SK-N-SH (cell line): ENCODE measurements at regions not wholly inside any gene's neighbourhood (a gene's known extent, or its start where the extent isn't known, plus 50 kb on each side); places are given as distances from the start of the nearest gene placed in this dataset.

ENCODE experiments used
- CTCF ChIA-PET: fragments of 300-600, 350-600 bp; formaldehyde crosslinking; extraction: SDS; loops from one replicate; lab custom pipeline; 2021; lab: Yijun Ruan, JAX
- POLR2A ChIA-PET: fragments of 350-600 bp; sonication (Branson Sonifier 250); formaldehyde crosslinking; extraction: SDS; loops from one replicate; lab custom pipeline; 2020; ENCODE audit warnings: antibody characterized with exemption, inconsistent platforms; lab: Yijun Ruan, JAX
- DNase-seq: peaks from one replicate; pipeline ENCODE4 v3.0.0; 2012
- H2AFZ ChIP-seq: fragments of 200-600 bp; sonication (generic); 2 replicates; pipeline ENCODE4 v1.8.1; 2016; ENCODE audit warnings: antibody characterized with exemption, mild to moderate bottlenecking, low read depth
- H3F3A ChIP-seq: fragments of 200-600 bp; sonication (generic); replicated peaks from 2 replicates; pipeline ENCODE3; 2016; ENCODE audit warnings: antibody characterized with exemption, mild to moderate bottlenecking; ENCODE audit not compliant: insufficient read depth
- H3K27ac ChIP-seq, 2 experiments: fragments of 200-500 bp in 1 of 2; fragments of 200-600 bp in 1 of 2; sonication (Bioruptor generic) in 1 of 2; sonication (generic), shearing (Covaris generic) in 1 of 2; 2 replicates each; pipeline versions ENCODE4 v1.5.1 to v1.6.1; 2014 to 2016; ENCODE audit warnings: low read depth in 2 of 2, inconsistent platforms in 1 of 2, low read length in 1 of 2, mild to moderate bottlenecking in 1 of 2, mixed read lengths in 1 of 2
- H3K27me3 ChIP-seq: fragments of 200-600 bp; sonication (generic), shearing (Covaris generic); 2 replicates; pipeline ENCODE4 v1.6.1; 2016; ENCODE audit warnings: mixed run types; ENCODE audit not compliant: insufficient read depth
- H3K36me3 ChIP-seq, 2 experiments: fragments of 200-500 bp in 1 of 2; fragments of 200-600 bp in 1 of 2; sonication (Bioruptor generic) in 1 of 2; sonication (generic) in 1 of 2; replicated peaks in 1 of 2; 2 replicates each; pipeline versions ENCODE3 to v1.5.1; 2014 to 2016; ENCODE audit warnings: low read length in 1 of 2, mild to moderate bottlenecking in 1 of 2; ENCODE audit not compliant: insufficient read depth in 2 of 2, control insufficient read depth in 1 of 2
- H3K4me1 ChIP-seq, 2 experiments: fragments of 200-500 bp in 1 of 2; fragments of 200-600 bp in 1 of 2; sonication (Bioruptor generic) in 1 of 2; sonication (generic), shearing (Covaris generic) in 1 of 2; 2 replicates each; pipeline versions ENCODE4 v1.5.1 to v1.6.1; 2014 to 2016; ENCODE audit warnings: low read depth in 1 of 2, low read length in 1 of 2, mixed run types in 1 of 2; ENCODE audit not compliant: insufficient read depth in 2 of 2, control insufficient read depth in 1 of 2
- H3K4me2 ChIP-seq: fragments of 200-600 bp; sonication (generic), shearing (Covaris generic); 2 replicates; pipeline ENCODE4 v1.6.1; 2017; ENCODE audit warnings: mixed run types
- H3K4me3 ChIP-seq, 2 experiments: fragments of 200-500 bp in 1 of 2; fragments of 200-600 bp in 1 of 2; sonication (Bioruptor generic) in 1 of 2; sonication (generic), shearing (Covaris generic) in 1 of 2; 2 replicates each; pipeline versions ENCODE4 v1.5.1 to v1.8.1; 2014 to 2016; ENCODE audit warnings: low read depth in 2 of 2, inconsistent platforms in 1 of 2, low read length in 1 of 2, mild to moderate bottlenecking in 1 of 2, mixed read lengths in 1 of 2, moderate library complexity in 1 of 2
- H3K79me2 ChIP-seq: fragments of 200-600 bp; sonication (generic); 2 replicates; pipeline ENCODE4 v1.8.1; 2017; ENCODE audit warnings: mild to moderate bottlenecking; ENCODE audit not compliant: insufficient read depth
- H3K9ac ChIP-seq: fragments of 200-600 bp; sonication (generic); 2 replicates; pipeline ENCODE4 v1.6.1; 2017; ENCODE audit warnings: mixed run types
- H3K9me2 ChIP-seq: fragments of 200-600 bp; sonication (generic); 2 replicates; pipeline ENCODE4 v1.6.1; 2017; ENCODE audit warnings: mixed run types
- H3K9me3 ChIP-seq: fragments of 200-600 bp; sonication (generic); 2 replicates; pipeline ENCODE4 v1.6.1; 2017; ENCODE audit warnings: mixed run types, mild to moderate bottlenecking, moderate library complexity
- H4K20me1 ChIP-seq: fragments of 200-600 bp; sonication (generic); 2 replicates; pipeline ENCODE4 v1.6.1; 2017; ENCODE audit warnings: mild to moderate bottlenecking, mixed run types; ENCODE audit not compliant: insufficient read depth
- EZH2phosphoT487 ChIP-seq: fragments of 200-600 bp; sonication (generic); IDR thresholded peaks from 2 replicates; pipeline ENCODE4 v1.6.1; 2017; ENCODE audit warnings: low read depth, mixed run types, mild to moderate bottlenecking, antibody characterized with exemption, moderate library complexity, borderline replicate concordance
- FOXJ3 ChIP-seq: sonication (generic); formaldehyde crosslinking; IDR thresholded peaks from 2 replicates; pipeline ENCODE4 v1.5.1; 2020; ENCODE audit warnings: mild to moderate bottlenecking, missing genetic modification reagents
- FOXM1 ChIP-seq: IDR thresholded peaks from 2 replicates; pipeline ENCODE4 v1.4.0; 2012; ENCODE audit warnings: low read depth, mild to moderate bottlenecking
- GABPA ChIP-seq: IDR thresholded peaks from 2 replicates; pipeline ENCODE4 v1.4.0; 2012; ENCODE audit warnings: low read depth, mild to moderate bottlenecking
- GATA2 ChIP-seq: sonication (generic); formaldehyde crosslinking; IDR thresholded peaks from 2 replicates; pipeline ENCODE4 v1.5.0; 2020; ENCODE audit warnings: mild to moderate bottlenecking, missing genetic modification reagents
- MEF2A ChIP-seq: IDR thresholded peaks from 2 replicates; pipeline ENCODE4 v1.4.0; 2012; ENCODE audit warnings: low read depth, borderline replicate concordance
- NFIC ChIP-seq: IDR thresholded peaks from 2 replicates; pipeline ENCODE4 v1.4.0; 2012; ENCODE audit warnings: borderline replicate concordance
- NRF1 ChIP-seq: IDR thresholded peaks from 2 replicates; pipeline ENCODE4 v1.6.1; 2012; ENCODE audit warnings: low read depth, mild to moderate bottlenecking, low read length
- PBX3 ChIP-seq: IDR thresholded peaks from 2 replicates; pipeline ENCODE4; 2012
- RCOR1 ChIP-seq: fragments of 150-350 bp; IDR thresholded peaks from 2 replicates; pipeline ENCODE4 v1.6.1; 2017; ENCODE audit warnings: antibody characterized with exemption, low read length
- RFX5 ChIP-seq: IDR thresholded peaks from 2 replicates; pipeline ENCODE4 v1.6.1; 2012; ENCODE audit warnings: mild to moderate bottlenecking, improper control_type of control experiment, low read length
- RXRA ChIP-seq: IDR thresholded peaks from 2 replicates; pipeline ENCODE4 v1.4.0; 2012; ENCODE audit warnings: low read depth, mild to moderate bottlenecking, borderline replicate concordance
- SIN3A ChIP-seq: IDR thresholded peaks from 2 replicates; pipeline ENCODE4 v1.6.1; 2012; ENCODE audit warnings: low read depth, mild to moderate bottlenecking, low read length, moderate library complexity, borderline replicate concordance
- SMC3 ChIP-seq: IDR thresholded peaks from 2 replicates; pipeline ENCODE4 v1.6.1; 2012; ENCODE audit warnings: low read depth, low read length, improper control_type of control experiment
- TCF12 ChIP-seq: IDR thresholded peaks from 2 replicates; pipeline ENCODE4 v1.4.0; 2012
- YY1 ChIP-seq: IDR thresholded peaks from 2 replicates; pipeline ENCODE4 v1.4.0; 2012; ENCODE audit warnings: low read depth, mild to moderate bottlenecking
- WGBS: methylation state at CpG from one replicate; pipeline ENCODE4 v1.1.6; 2017; ENCODE audit warnings: low lambda C conversion rate; 5-methylcytosine and 5-hydroxymethylcytosine counted together
- TF ChIP-seq, protein P1 (sequence below): fragments of 150-350 bp; IDR thresholded peaks from 2 replicates; pipeline ENCODE4 v1.6.1; 2017; ENCODE audit warnings: antibody characterized with exemption, low read length, low read depth, borderline replicate concordance
- TF ChIP-seq, protein P2 (sequence below): IDR thresholded peaks from 2 replicates; pipeline ENCODE4 v1.4.0; 2012; ENCODE audit warnings: low read depth, borderline replicate concordance
- TF ChIP-seq, protein P3 (sequence below): fragments of 150-350 bp; IDR thresholded peaks from 2 replicates; pipeline ENCODE4 v1.6.1; 2016; ENCODE audit warnings: mild to moderate bottlenecking, low read depth, low read length

- Histone ChIP-seq H3K4me3 (no peak overlapping the region), H3K4me1 (no peaks in the 10 kb centered on the region), H3K36me3 (no peaks in the 10 kb centered on the region), H3F3A (no peaks in the 10 kb centered on the region), H3K9ac (no peak overlapping the region), H4K20me1 (no peaks in the 10 kb centered on the region), H3K9me2 (no peaks in the 10 kb centered on the region), H3K4me2 (no peak overlapping the region), H3K9me3 (no peaks in the 10 kb centered on the region), H3K27me3 (no peaks in the 10 kb centered on the region), H3K79me2 (no peaks in the 10 kb centered on the region), H3K27ac (no peak overlapping the region)
- 39% methylated on average over 3 of the region's 5 CpGs for WGBS
- ChIA-PET CTCF (no interaction called here), POLR2A (no interaction called here)
- no peak for TF ChIP-seq YY1
- TF ChIP-seq SIN3A = no peak
- no peak for TF ChIP-seq MEF2A
- no peak for TF ChIP-seq NFIC
- TF ChIP-seq, all 33 proteins: peak for 0
- H2AFZ ChIP-seq = no peak overlapping the region
- DNase-seq = no peak
Observed at GRCh38 chr2:239479471-239479870, 78.7 kb upstream of the HDAC4 start.

DNA sequence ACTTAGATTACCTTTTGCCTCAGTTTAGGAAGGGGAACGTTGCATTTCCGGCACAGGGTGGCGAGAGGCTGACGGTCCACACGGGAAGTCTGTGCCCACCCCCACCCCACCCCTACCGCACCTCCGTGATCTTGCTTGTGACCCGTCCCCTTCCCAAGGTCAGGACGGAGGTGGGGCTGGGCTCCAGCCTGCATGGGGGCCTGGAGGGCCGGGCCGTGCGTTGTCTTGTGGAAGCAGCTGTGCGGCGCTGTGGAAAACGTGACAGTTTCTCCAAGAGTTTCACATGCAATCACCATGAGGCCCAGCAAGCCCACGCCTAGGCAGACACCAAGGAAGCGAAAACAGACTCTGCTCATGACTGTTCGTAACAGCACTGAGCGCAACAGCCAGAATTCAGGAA is 76.8 kb upstream of the HDAC4 start:
- Histone ChIP-seq H3K4me1 (no peaks in the 10 kb centered on the region), H3K9me3 (no peaks in the 10 kb centered on the region), H3K9me2 (no peaks in the 10 kb centered on the region), H3K4me2 (no peak overlapping the region), H3K27ac (no peak overlapping the region), H3K27me3 (no peaks in the 10 kb centered on the region), H3K79me2 (no peaks in the 10 kb centered on the region), H4K20me1 (no peaks in the 10 kb centered on the region), H3K36me3 (no peaks in the 10 kb centered on the region), H3F3A (no peaks in the 10 kb centered on the region), H3K9ac (no peak overlapping the region), H2AFZ (no peak overlapping the region), H3K4me3 (no peak overlapping the region)
- ChIA-PET CTCF (interaction anchor here (1.4 kb wide), 1 partner anchor 470 kb away, joined by 3 read pairs; no protein-coding TSS in a partner anchor), POLR2A (no interaction called here)
- DNase-seq = no peak
- TF ChIP-seq GATA2 = no peak
- no peak for TF ChIP-seq RCOR1
- no peak for TF ChIP-seq YY1
- TF ChIP-seq GABPA = no peak
- no peak for TF ChIP-seq TCF12
- TF ChIP-seq NFIC = no peak
- TF ChIP-seq SMC3 = no peak
- TF ChIP-seq RFX5 = no peak
- TF ChIP-seq EZH2phosphoT487 = no peak
- TF ChIP-seq RXRA = no peak
- TF ChIP-seq, protein P1, sequence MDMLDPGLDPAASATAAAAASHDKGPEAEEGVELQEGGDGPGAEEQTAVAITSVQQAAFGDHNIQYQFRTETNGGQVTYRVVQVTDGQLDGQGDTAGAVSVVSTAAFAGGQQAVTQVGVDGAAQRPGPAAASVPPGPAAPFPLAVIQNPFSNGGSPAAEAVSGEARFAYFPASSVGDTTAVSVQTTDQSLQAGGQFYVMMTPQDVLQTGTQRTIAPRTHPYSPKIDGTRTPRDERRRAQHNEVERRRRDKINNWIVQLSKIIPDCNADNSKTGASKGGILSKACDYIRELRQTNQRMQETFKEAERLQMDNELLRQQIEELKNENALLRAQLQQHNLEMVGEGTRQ = no peak
- TF ChIP-seq, protein P2, sequence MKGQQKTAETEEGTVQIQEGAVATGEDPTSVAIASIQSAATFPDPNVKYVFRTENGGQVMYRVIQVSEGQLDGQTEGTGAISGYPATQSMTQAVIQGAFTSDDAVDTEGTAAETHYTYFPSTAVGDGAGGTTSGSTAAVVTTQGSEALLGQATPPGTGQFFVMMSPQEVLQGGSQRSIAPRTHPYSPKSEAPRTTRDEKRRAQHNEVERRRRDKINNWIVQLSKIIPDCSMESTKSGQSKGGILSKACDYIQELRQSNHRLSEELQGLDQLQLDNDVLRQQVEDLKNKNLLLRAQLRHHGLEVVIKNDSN = no peak
- no peak for TF ChIP-seq PBX3
- TF ChIP-seq, protein P3, sequence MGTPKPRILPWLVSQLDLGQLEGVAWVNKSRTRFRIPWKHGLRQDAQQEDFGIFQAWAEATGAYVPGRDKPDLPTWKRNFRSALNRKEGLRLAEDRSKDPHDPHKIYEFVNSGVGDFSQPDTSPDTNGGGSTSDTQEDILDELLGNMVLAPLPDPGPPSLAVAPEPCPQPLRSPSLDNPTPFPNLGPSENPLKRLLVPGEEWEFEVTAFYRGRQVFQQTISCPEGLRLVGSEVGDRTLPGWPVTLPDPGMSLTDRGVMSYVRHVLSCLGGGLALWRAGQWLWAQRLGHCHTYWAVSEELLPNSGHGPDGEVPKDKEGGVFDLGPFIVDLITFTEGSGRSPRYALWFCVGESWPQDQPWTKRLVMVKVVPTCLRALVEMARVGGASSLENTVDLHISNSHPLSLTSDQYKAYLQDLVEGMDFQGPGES = no peak
- TF ChIP-seq FOXM1 = no peak
- no peak for TF ChIP-seq NRF1
- no peak for TF ChIP-seq FOXJ3 (CRISPR knock-in tag)
- 67% methylated on average over 11 of the region's 19 CpGs for WGBS
